ENCODE measurements at regions not wholly inside any gene's neighbourhood (a gene's known extent, or its start where the extent isn't known, plus 50 kb on each side); places are given as distances from the start of the nearest gene placed in this dataset.

- DNase-seq: no peak
These were observed 693.1 kb downstream of the RWDD3 start for GRCh38 chr1:95927061-95927460.

DNA sequence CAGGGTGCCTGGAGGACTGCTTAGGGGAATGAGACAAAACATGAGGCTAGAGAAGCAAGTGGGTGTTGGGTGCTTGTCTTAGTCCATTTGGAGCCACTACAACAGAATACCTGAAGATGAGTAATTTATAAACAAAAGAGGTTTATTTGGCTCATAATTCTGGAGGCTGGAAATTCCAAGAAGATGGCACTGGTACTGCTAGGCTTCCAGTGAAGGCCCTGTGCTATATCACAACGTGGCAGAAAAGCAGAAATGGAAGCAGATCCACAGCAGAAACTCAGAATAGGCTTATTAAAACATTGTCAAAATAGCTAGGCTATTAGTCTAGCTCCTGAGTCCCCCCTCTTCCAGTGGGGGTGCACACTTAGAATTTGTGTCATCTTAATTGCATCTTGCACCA is 701.7 kb downstream of the RWDD3 start:
- DNase-seq: no peak

DNA sequence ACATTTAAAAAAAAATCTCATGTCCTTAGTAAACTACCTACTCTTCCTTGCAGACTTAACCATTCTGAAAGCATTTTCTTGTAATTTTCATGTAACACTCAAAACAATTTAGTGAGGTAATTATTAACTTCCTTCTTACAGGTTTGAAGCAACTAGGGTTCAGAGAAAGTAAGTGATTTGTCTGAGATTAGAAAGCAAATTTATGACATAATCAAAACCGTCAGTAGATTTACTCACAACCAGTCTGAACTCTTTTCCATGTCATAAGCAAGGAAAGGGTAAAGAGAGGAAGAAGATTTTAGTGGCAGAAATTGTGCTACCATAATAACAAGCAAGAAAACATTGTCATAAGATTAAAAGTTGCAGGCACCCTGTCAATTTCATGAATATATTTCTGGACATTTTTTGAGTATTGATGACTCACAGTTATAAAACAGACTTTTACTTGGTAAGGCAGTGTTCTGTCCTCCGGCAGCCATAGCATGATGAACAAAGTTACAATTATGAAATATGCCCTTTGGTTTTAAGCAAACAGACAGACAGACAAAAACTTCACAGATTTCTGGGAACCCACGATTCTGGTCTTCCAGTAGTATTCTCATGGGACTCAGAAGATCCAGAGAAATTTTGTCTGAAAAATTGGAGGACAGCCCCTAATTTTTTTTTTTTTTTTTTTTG is 707.2 kb downstream of the RWDD3 start:
- DNase-seq: no peak

DNA sequence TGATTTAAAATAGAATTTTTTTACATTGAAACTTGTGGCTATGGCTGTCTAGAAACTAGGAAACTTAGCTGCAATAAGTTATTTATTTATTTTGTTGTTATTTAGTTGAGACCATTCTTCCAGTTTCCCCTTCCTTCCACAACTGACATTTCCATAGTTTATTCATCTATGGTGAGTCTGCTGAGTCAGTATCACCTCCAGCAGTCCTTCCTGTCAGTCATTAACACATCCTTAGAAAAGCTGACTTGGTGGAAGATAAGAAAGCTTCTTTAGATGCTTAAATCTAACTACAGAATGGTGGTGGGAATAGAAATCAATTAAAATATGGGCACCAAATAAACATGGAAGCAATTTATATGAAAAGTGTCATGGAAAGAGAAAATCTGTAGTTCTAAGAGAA is 714.0 kb downstream of the RWDD3 start:
- no peak for DNase-seq

- peak; percentile 4 for DNase-seq
These were observed 717.5 kb downstream of the RWDD3 start for GRCh38 chr1:95951371-95952102.

GRCh38 chr1:95953015-95953414 is 719.0 kb downstream of the RWDD3 start:
- DNase-seq: peak; percentile 9

DNA sequence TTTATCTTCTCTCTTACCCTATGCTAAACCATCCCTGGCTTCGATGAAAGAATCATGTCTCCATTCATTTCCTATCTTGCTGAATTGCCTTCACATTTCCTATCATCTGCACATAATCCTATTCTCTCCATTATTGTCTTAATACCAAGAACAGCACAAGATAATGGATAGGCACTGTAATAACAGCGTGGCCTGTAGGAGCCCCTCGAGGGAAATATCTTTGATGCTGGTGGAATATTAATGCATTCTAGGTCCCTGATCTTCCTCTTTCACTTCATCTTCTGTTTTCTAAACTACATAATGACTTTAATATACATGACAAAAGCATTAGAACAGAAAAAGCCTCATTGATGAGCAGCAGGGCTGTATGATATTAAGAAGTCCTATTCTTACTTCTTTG is 720.6 kb downstream of the RWDD3 start:
- DNase-seq: no peak

DNA sequence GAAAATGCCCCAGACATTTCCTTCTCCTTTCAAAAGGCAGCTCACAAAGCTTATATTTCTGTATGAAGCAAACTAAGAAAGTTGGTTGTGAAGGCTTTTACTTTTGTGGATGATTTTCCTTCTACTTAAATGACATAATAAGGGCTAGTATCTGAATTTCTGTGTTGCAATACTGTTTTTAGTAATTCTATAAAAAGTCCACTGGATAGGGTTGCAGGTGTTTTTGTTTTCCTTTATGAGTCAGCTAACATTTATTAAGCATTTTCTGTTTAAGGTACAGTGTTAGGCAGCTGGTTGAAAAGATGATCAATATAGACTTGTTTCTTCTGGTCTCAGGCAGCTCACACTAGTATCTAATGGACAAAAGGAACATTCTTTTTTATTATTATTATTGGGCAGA is 722.2 kb downstream of the RWDD3 start:
- no peak for DNase-seq

DNA sequence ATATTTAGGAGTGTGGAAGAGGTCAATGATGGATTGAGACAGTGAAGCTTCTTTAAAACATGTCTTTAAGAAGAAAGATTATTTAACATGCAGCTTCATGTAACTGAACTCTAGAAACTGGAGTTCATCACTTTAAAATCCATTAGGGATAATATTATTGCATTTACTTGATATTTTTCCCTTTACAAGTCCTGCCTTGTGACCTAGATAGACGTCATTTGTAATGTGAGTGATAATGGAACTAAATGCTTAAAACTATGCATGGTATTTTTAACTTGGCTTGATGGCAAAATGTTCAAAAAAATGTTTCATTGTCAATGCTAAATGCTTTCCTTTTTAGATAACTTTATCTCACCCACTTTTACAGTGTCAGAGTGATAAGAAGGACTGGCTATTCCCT is 723.7 kb downstream of the RWDD3 start:
- DNase-seq: no peak

- DNase-seq: peak; percentile 8
These were observed 732.9 kb downstream of the RWDD3 start for GRCh38 chr1:95966866-95967265.

DNA sequence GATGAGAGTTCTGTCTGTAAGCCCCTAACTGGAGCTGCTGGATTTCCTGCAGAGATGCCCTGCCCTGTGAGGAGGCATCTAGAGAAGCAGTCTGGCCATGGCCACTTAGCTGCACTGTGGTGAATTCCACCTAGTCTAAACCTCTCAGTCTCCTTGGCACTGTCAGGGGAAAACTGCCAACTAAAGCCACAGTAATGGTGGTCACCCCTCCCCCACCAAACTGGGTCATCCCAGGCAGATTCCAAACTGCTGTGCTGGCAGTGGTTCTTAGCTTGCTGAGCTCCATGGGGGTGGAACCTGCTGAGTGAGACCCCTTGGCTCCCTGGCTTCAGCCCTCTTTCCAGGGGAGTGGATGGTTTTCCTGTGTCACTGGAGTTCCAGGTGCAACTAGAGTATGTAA is 740.6 kb downstream of the RWDD3 start:
- no peak for DNase-seq

GRCh38 chr1:95982711-95983110 is 738.9 kb upstream of the PTBP2 start:
- DNase-seq: no peak

GRCh38 chr1:95983831-95984230 is 737.8 kb upstream of the PTBP2 start:
- no peak for DNase-seq

DNA sequence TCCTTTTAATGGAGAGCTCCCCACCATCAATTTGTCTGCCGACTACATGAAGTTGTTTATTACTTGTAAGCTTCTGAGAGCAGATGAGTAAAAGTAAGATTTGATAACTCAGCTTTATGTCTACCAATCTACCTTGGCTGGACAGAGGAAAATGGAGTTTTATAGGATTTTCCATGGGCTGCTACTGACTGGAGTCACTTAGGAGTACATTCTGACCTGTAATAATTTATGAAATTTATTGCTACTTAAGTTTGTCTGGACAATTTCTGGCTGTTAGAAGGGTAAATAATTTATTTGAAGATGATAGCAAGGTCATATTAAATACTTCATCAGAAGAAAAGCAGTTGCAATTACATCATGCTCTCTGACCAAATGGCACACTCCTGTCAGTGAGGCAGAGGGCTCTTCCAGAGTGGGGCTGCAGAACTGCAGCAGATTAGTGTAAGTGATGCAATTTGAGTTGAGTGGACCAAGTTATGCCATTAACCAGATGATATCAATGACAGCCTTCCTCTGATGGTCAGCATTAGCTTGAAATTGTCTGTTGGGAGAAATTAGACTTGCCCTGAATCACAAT is 736.7 kb upstream of the PTBP2 start:
- DNase-seq: no peak

DNA sequence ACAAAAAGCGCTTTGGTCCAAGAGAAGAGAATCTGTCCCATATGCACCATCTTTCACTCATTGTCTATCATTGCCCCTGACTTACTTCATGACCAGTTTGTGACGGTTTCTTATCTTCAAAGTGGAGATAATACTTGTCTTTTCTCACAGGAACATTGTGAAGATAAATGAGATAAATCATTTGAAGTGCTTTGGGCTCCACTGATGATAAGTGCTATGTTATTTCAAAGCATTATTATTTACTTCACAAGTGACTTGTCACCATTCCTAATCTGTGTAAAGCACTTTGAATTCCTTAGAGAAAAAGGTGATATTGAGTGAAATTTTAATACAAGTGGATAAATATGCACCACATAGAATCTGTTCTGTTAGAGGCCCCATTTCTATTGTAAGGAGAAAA is 731.6 kb upstream of the PTBP2 start:
- DNase-seq: no peak

- DNase-seq: no peak
These were observed 729.6 kb upstream of the PTBP2 start for GRCh38 chr1:95991787-95992520.

GRCh38 chr1:95994643-95995042 is 726.9 kb upstream of the PTBP2 start:
- DNase-seq: no peak

GRCh38 chr1:96002201-96002600 is 719.4 kb upstream of the PTBP2 start:
- no peak for DNase-seq

- no peak for DNase-seq
These were observed 718.3 kb upstream of the PTBP2 start for GRCh38 chr1:96002969-96003964.

GRCh38 chr1:96009831-96010434 is 711.7 kb upstream of the PTBP2 start:
- DNase-seq: no peak

- DNase-seq: no peak
These were observed 710.0 kb upstream of the PTBP2 start for GRCh38 chr1:96011606-96012005.

DNA sequence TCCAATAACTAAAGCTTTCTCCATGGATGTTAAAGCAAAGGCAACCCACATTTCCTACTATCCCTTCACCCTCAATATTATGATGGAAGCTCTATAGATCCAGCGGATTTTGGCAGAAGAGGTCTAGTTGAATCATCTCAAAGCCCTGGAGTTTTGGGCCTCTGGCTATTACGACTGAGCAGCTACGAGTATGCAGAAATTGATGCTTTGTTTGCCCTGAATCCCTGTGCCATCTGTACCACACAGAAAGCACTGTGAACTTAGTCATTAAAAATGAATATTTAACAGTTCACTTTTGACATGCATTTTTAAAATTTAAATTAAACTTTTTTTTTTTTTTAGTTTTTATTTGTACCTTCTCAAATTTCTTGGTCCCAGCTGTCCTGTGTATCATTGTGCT is 705.4 kb upstream of the PTBP2 start:
- no peak for DNase-seq

All from hematopoietic multipotent progenitor cell treated with erythropoietin and hydrocortisone succinate and interleukin-3 and kit ligand, for 8 days (in vitro differentiated cells).